SK-N-SH (cell line): ENCODE measurements at regions not wholly inside any gene's neighbourhood (a gene's known extent, or its start where the extent isn't known, plus 50 kb on each side); places are given as distances from the start of the nearest gene placed in this dataset.

Experiments used
- CTCF ChIP-seq: fragments of 200-600 bp; sonication (generic); IDR thresholded peaks from 2 replicates; pipeline ENCODE4 v1.6.1; 2017; ENCODE audit warnings: antibody characterized with exemption, mild to moderate bottlenecking, moderate library complexity
- MXI1 ChIP-seq: IDR thresholded peaks from 2 replicates; pipeline ENCODE4 v1.6.1; 2012; ENCODE audit warnings: mild to moderate bottlenecking, low read depth, low read length, improper control_type of control experiment
- NRF1 ChIP-seq: IDR thresholded peaks from 2 replicates; pipeline ENCODE4 v1.6.1; 2012; ENCODE audit warnings: low read depth, mild to moderate bottlenecking, low read length
- REST ChIP-seq: IDR thresholded peaks from 2 replicates; pipeline ENCODE4 v1.6.1; 2012; ENCODE audit warnings: mild to moderate bottlenecking, low read depth, low read length, moderate library complexity
- RFX5 ChIP-seq: IDR thresholded peaks from 2 replicates; pipeline ENCODE4 v1.6.1; 2012; ENCODE audit warnings: mild to moderate bottlenecking, improper control_type of control experiment, low read length
- RXRA ChIP-seq: IDR thresholded peaks from 2 replicates; pipeline ENCODE4 v1.4.0; 2012; ENCODE audit warnings: low read depth, mild to moderate bottlenecking, borderline replicate concordance

- no peak for TF ChIP-seq REST
- TF ChIP-seq CTCF, result no peak
- no peak for TF ChIP-seq RXRA
- TF ChIP-seq MXI1, result no peak
- TF ChIP-seq RFX5, result no peak
- TF ChIP-seq NRF1, result no peak
Observed at GRCh38 chr1:217077426-217077825, 354.2 kb upstream of the ESRRG start.
